K562 (cell line): ENCODE measurements at regions not wholly inside any gene's neighbourhood (a gene's known extent, or its start where the extent isn't known, plus 50 kb on each side); places are given as distances from the start of the nearest gene placed in this dataset.

Experiments
- ATAC-seq: fragments of 200-7000 bp; cut with Tn5 transposase; 3 replicates; pipeline ENCODE4 v1.9.1; 2020; ENCODE audit warnings: moderate library complexity
- BruUV-seq: library from RNA; stranded (reverse); fragments of 400-500 nt; replicated peaks from 2 replicates; lab custom pipeline; 2021; lab: Mats Ljungman, UMichigan
- CTCF ChIA-PET: fragments of 300-600 bp; formaldehyde crosslinking; extraction: SDS; loops from one replicate; lab custom pipeline; 2021; ENCODE audit warnings: low intra/inter-chr PET ratio; lab: Yijun Ruan, JAX
- POLR2A ChIA-PET: fragments of 300-600, 350-650 bp; sonication (Branson Sonifier 250); formaldehyde crosslinking; extraction: SDS; loops from one replicate; lab custom pipeline; 2021; ENCODE audit warnings: antibody characterized with exemption, inconsistent platforms; lab: Yijun Ruan, JAX
- DNase-seq, 4 experiments: peaks; one replicate each; pipeline versions ENCODE4 v3.0.0 to v3.0.0-alpha.2; 2011 to 2018; ENCODE audit warnings: low spot score in 3 of 4, mixed read lengths in 3 of 4; ENCODE audit errors: extremely low read depth in 1 of 4
- FAIRE-seq: peaks from 2 replicates; lab custom pipeline; 2011; peaks lifted over from hg19 to GRCh38; lab: Jason Lieb, UNC
- H2AFZ ChIP-seq: 2 replicates; pipeline ENCODE4 v1.6.0; 2011; ENCODE audit warnings: low read depth, low read length, control low read depth, inconsistent platforms
- H3K27ac ChIP-seq: fragments of 200-600 bp; 3 replicates; pipeline ENCODE4 v1.8.0; 2011; ENCODE audit warnings: low read depth, mild to moderate bottlenecking, control low read depth, inconsistent platforms, low read length, moderate library complexity, mixed read lengths; ENCODE audit errors: extremely low read depth
- H3K27me3 ChIP-seq, 2 experiments: fragments of 300-600 bp in 1 of 2; 2 replicates in 1 of 2; 3 replicates in 1 of 2; pipeline versions ENCODE4 v1.6.0 to v1.8.0; 2011; ENCODE audit warnings: inconsistent platforms in 2 of 2, low read length in 2 of 2, mild to moderate bottlenecking in 1 of 2, mixed read lengths in 1 of 2, moderate library complexity in 1 of 2; ENCODE audit not compliant: control insufficient read depth in 2 of 2, insufficient read depth in 2 of 2
- H3K36me3 ChIP-seq: fragments of 300-600 bp; 3 replicates; pipeline ENCODE4 v1.8.0; 2011; ENCODE audit warnings: mild to moderate bottlenecking, low read length, inconsistent platforms; ENCODE audit not compliant: control insufficient read depth, insufficient read depth
- H3K4me1 ChIP-seq, 2 experiments: fragments of 200-600 bp in 1 of 2; replicated peaks in 1 of 2; 2 replicates in 1 of 2; 3 replicates in 1 of 2; pipeline versions ENCODE4 v1.5.1 to v1.8.0; 2011; ENCODE audit warnings: inconsistent platforms in 2 of 2, low read length in 2 of 2, mild to moderate bottlenecking in 1 of 2, mixed read lengths in 1 of 2, moderate library complexity in 1 of 2; ENCODE audit not compliant: control insufficient read depth in 2 of 2, insufficient read depth in 2 of 2
- H3K4me2 ChIP-seq: 2 replicates; pipeline ENCODE4 v1.6.1; 2011; ENCODE audit warnings: low read length, control low read depth, inconsistent platforms, mixed read lengths; ENCODE audit not compliant: insufficient read depth
- H3K4me3 ChIP-seq: fragments of 200-600 bp; sonication (generic), shearing (Covaris generic); 2 replicates; pipeline ENCODE4 v1.5.1; 2016; ENCODE audit warnings: control low read depth, inconsistent platforms
- H3K79me2 ChIP-seq: fragments of 200-600 bp; 3 replicates; pipeline ENCODE4 v1.8.0; 2011; ENCODE audit warnings: low read length, inconsistent platforms; ENCODE audit not compliant: control insufficient read depth, insufficient read depth
- H3K9ac ChIP-seq, 2 experiments: 2 replicates each; pipeline versions ENCODE4 v1.6.0 to v1.6.1; 2011; ENCODE audit warnings: low read depth in 2 of 2, low read length in 2 of 2, control low read depth in 1 of 2, inconsistent platforms in 1 of 2, mild to moderate bottlenecking in 1 of 2, mixed read lengths in 1 of 2; ENCODE audit not compliant: insufficient read depth in 1 of 2
- H3K9me1 ChIP-seq: one replicate; pipeline ENCODE4 v1.6.0; 2011; ENCODE audit warnings: inconsistent platforms, mild to moderate bottlenecking, low read length, moderate library complexity; ENCODE audit not compliant: control insufficient read depth, insufficient read depth
- H3K9me3 ChIP-seq: replicated peaks from 2 replicates; pipeline ENCODE4 v1.5.1; 2011; ENCODE audit warnings: low read depth, low read length, inconsistent platforms; ENCODE audit not compliant: control insufficient read depth, insufficient read depth
- H4K20me1 ChIP-seq: replicated peaks from 2 replicates; pipeline ENCODE4 v1.6.1; 2011; ENCODE audit warnings: low read length, inconsistent platforms, mixed read lengths; ENCODE audit not compliant: control insufficient read depth, insufficient read depth
- E2F3 ChIP-seq: fragments of 250-450 bp; sonication (Bioruptor Pico); IDR thresholded peaks from 2 replicates; pipeline ENCODE4 v1.4.0; 2020; ENCODE audit warnings: mild to moderate bottlenecking
- FOXK1 ChIP-seq: sonication (generic); formaldehyde crosslinking; IDR thresholded peaks from 2 replicates; pipeline ENCODE4 v1.8.0; 2022; ENCODE audit warnings: missing genetic modification reagents, mild to moderate bottlenecking, borderline replicate concordance
- KDM1A ChIP-seq, 2 experiments: fragments of 450-650 bp; IDR thresholded peaks; 2 replicates each; pipeline ENCODE4 v1.6.1; 2016; ENCODE audit warnings: mild to moderate bottlenecking in 2 of 2
- MAFG ChIP-seq: fragments of 450-650 bp; conservative IDR thresholded peaks from 2 replicates; pipeline ENCODE4 v1.6.1; 2016; ENCODE audit warnings: missing genetic modification characterization, missing compliant biosample characterization
- NCOA1 ChIP-seq: fragments of 450-650 bp; IDR thresholded peaks from 2 replicates; pipeline ENCODE4 v1.6.1; 2016; ENCODE audit warnings: low read depth
- REST ChIP-seq, 2 experiments: fragments of 450-650 bp; formaldehyde crosslinking in 1 of 2; IDR thresholded peaks; 2 replicates each; pipeline versions ENCODE4 v1.4.0 to v1.6.1; 2014 to 2020; ENCODE audit warnings: mild to moderate bottlenecking in 2 of 2, borderline replicate concordance in 1 of 2, low read depth in 1 of 2
- SMC3 ChIP-seq: conservative IDR thresholded peaks from 2 replicates; pipeline ENCODE4 v1.6.1; 2011; ENCODE audit warnings: low read depth, low read length, improper control_type of control experiment; ENCODE audit not compliant: insufficient read depth
- SUPT5H ChIP-seq: fragments of 450-650 bp; IDR thresholded peaks from 2 replicates; pipeline ENCODE4 v1.6.1; 2016
- ZBTB12 ChIP-seq: fragments of 250-450 bp; sonication (Bioruptor Pico); IDR thresholded peaks from 2 replicates; pipeline ENCODE4 v1.4.0; 2020
- ZBTB43 ChIP-seq: sonication (generic); formaldehyde crosslinking; IDR thresholded peaks from 2 replicates; pipeline ENCODE4 v1.8.0; 2023; ENCODE audit warnings: mild to moderate bottlenecking, missing genetic modification reagents
- ZNF12 ChIP-seq: sonication (generic); formaldehyde crosslinking; IDR thresholded peaks from 2 replicates; pipeline ENCODE4 v1.4.0; 2020; ENCODE audit warnings: mild to moderate bottlenecking, missing genetic modification reagents
- ZNF75A ChIP-seq: fragments of 450-650 bp; formaldehyde crosslinking; IDR thresholded peaks from 2 replicates; pipeline ENCODE4 v1.4.0; 2020; ENCODE audit warnings: mild to moderate bottlenecking
- WGBS: fragments of 100-300 bp; shearing (Covaris generic); methylation state at CpG from one replicate; pipeline ENCODE4 v1.1.6; 2016; ENCODE audit warnings: low coverage, mixed read lengths; ENCODE audit not compliant: insufficient coverage; ENCODE audit errors: missing lambda C conversion rate; 5-methylcytosine and 5-hydroxymethylcytosine counted together
- in situ Hi-C: fragments of 300-500 bp; cut with MboI; formaldehyde crosslinking; loops from 4 replicates; pipeline ENCODE4 v1.15.0; 2018; ENCODE audit warnings: inconsistent platforms, mixed read lengths
- intact Hi-C: fragments of 100-400 bp; cut with micrococcal nuclease; formaldehyde crosslinking; loops from 2 replicates; pipeline ENCODE4 v1.14.2; 2022

GRCh38 chr7:98697485-98698240, 80.6 kb downstream of the NPTX2 start:
- under 1% methylated on average over 9 of the region's 9 CpGs for WGBS
- DNase-seq (no peak), FAIRE-seq (no peak), ATAC-seq (no peak)
- no peak overlapping the region for H3K9ac ChIP-seq
- ChIA-PET POLR2A (interaction anchor here (0.6 to 0.9 kb wide), 2 partner anchors 16 to 26 kb away, joined by 3 read pairs; no protein-coding TSS in a partner anchor), CTCF (no interaction called here)
- H3K27me3 ChIP-seq: peaks cover 2 to 21% of the 10 kb centered on the region in 2 experiments; a peak in 2 of 5 replicates
- no peak overlapping the region for H3K4me2 ChIP-seq
- H3K4me1 ChIP-seq: no peaks in the 10 kb centered on the region
- intact Hi-C loops (no loop called here), in situ Hi-C loops (no loop called here)
- H3K9me1 ChIP-seq: no peaks in the 10 kb centered on the region
- H3K9me3 ChIP-seq: no peaks in the 10 kb centered on the region
- H3K36me3 ChIP-seq: no peaks in the 10 kb centered on the region
- no TSS peak for BruUV-seq
- no peaks in the 10 kb centered on the region for H3K79me2 ChIP-seq
- H3K27ac ChIP-seq: no peak overlapping the region
- H4K20me1 ChIP-seq: no peaks in the 10 kb centered on the region
- no peak overlapping the region for H3K4me3 ChIP-seq
- no peak overlapping the region for H2AFZ ChIP-seq
- TF ChIP-seq REST (IDR thresholded peaks at IDR 0.05; ENCODE audit: borderline replicate concordance) (no peak), REST (CRISPR knock-in tag; IDR thresholded peaks at IDR 0.05; ENCODE audit: low read depth) (no peak), KDM1A (IDR thresholded peaks at IDR 0.05) (no peak), E2F3 (CRISPR knock-in tag) (no peak), FOXK1 (CRISPR knock-in tag) (no peak), SUPT5H (no peak), SMC3 (no peak), ZBTB12 (CRISPR knock-in tag) (no peak), ZBTB43 (CRISPR knock-in tag) (no peak), MAFG (no peak), ZNF12 (no peak), NCOA1 (no peak), ZNF75A (CRISPR knock-in tag) (no peak)
